Nephron progenitor cell (in vitro differentiated cells): ENCODE measurements at regions not wholly inside any gene's neighbourhood (a gene's known extent, or its start where the extent isn't known, plus 50 kb on each side); places are given as distances from the start of the nearest gene placed in this dataset.
A peak's percentile ranks its signal among the peaks of the same experiment; 100 is the strongest.
"Not testable (repeated sequence)": the region's sequence is repeated elsewhere in the genome, so short reads cannot be mapped to it uniquely, and the experiment has no call there.

Source experiments
- DNase-seq: peaks from one replicate; pipeline ENCODE4 v3.0.0; 2021
- H3K27ac Mint-ChIP-seq: 2 replicates; pipeline ENCODE4 v1.8.0; 2021; ENCODE audit warnings: mild to moderate bottlenecking, moderate library complexity, mixed read lengths
- H3K27me3 Mint-ChIP-seq: 2 replicates; pipeline ENCODE4 v1.8.0; 2021; ENCODE audit warnings: mild to moderate bottlenecking, low read depth, mixed read lengths; ENCODE audit not compliant: poor library complexity
- H3K36me3 Mint-ChIP-seq: 2 replicates; pipeline ENCODE4 v1.8.0; 2021; ENCODE audit warnings: low read depth, mixed read lengths
- H3K4me1 Mint-ChIP-seq: 2 replicates; pipeline ENCODE4 v1.8.0; 2021; ENCODE audit warnings: mixed read lengths
- H3K4me3 Mint-ChIP-seq: 2 replicates; pipeline ENCODE4 v1.8.0; 2021; ENCODE audit warnings: mild to moderate bottlenecking, moderate library complexity, mixed read lengths
- H3K9me3 Mint-ChIP-seq: 2 replicates; pipeline ENCODE4 v1.8.0; 2021; ENCODE audit warnings: mild to moderate bottlenecking, moderate library complexity, mixed read lengths
- CTCF ChIP-seq: fragments of 200-600 bp; sonication (generic); IDR thresholded peaks from 2 replicates; pipeline ENCODE4 v1.5.0; 2021; ENCODE audit warnings: antibody characterized with exemption

- no peak for DNase-seq
- TF ChIP-seq CTCF = no peak
- Mint-ChIP-seq H3K4me3 (no peak overlapping the region), H3K4me1 (peaks cover 14% of the 10 kb centered on the region), H3K27ac (no peak overlapping the region), H3K27me3 (peaks cover 6% of the 10 kb centered on the region), H3K36me3 (no peaks in the 10 kb centered on the region), H3K9me3 (no peaks in the 10 kb centered on the region)
These were observed 214.5 kb upstream of the SLC8A1 start for GRCh38 chr2:40666398-40666797.

- H3K4me3 Mint-ChIP-seq = no peak overlapping the region
- TF ChIP-seq CTCF = no peak
- H3K27me3 Mint-ChIP-seq = peaks cover 6% of the 10 kb centered on the region
- no peak overlapping the region for H3K27ac Mint-ChIP-seq
- H3K4me1 Mint-ChIP-seq = peaks cover 14% of the 10 kb centered on the region
- peak; percentile 4 for DNase-seq
- H3K9me3 Mint-ChIP-seq = peaks cover 8% of the 10 kb centered on the region
- H3K36me3 Mint-ChIP-seq = no peaks in the 10 kb centered on the region
These were observed 216.5 kb upstream of the SLC8A1 start for GRCh38 chr2:40668425-40668824.

GRCh38 chr2:40676134-40676790 is 224.4 kb upstream of the SLC8A1 start:
- not testable (repeated sequence) for H3K36me3 Mint-ChIP-seq, H3K27ac Mint-ChIP-seq, DNase-seq, H3K4me3 Mint-ChIP-seq, H3K27me3 Mint-ChIP-seq, H3K4me1 Mint-ChIP-seq
- peaks cover 33% of the 10 kb centered on the region for H3K9me3 Mint-ChIP-seq

- Mint-ChIP-seq H3K4me3 (no peak overlapping the region), H3K36me3 (no peaks in the 10 kb centered on the region), H3K9me3 (peaks cover 25% of the 10 kb centered on the region), H3K27ac (no peak overlapping the region), H3K4me1 (no peaks in the 10 kb centered on the region), H3K27me3 (no peaks in the 10 kb centered on the region)
- no peak for TF ChIP-seq CTCF
- DNase-seq = no peak
These were observed 228.7 kb upstream of the SLC8A1 start for GRCh38 chr2:40680547-40680946.

GRCh38 chr2:40690036-40690435 is 238.1 kb upstream of the SLC8A1 start:
- Mint-ChIP-seq H3K4me3 (no peak overlapping the region), H3K36me3 (no peaks in the 10 kb centered on the region), H3K27ac (no peak overlapping the region), H3K4me1 (no peaks in the 10 kb centered on the region), H3K9me3 (peaks cover 9% of the 10 kb centered on the region), H3K27me3 (peaks cover 3% of the 10 kb centered on the region)
- TF ChIP-seq CTCF = no peak
- no peak for DNase-seq

- no peak for TF ChIP-seq CTCF
- no peak for DNase-seq
- no peaks in the 10 kb centered on the region for H3K4me1 Mint-ChIP-seq
- peaks cover 9% of the 10 kb centered on the region for H3K9me3 Mint-ChIP-seq
- no peaks in the 10 kb centered on the region for H3K36me3 Mint-ChIP-seq
- peaks cover 3% of the 10 kb centered on the region for H3K27me3 Mint-ChIP-seq
- no peak overlapping the region for H3K4me3 Mint-ChIP-seq
- H3K27ac Mint-ChIP-seq = no peak overlapping the region
These were observed 238.6 kb upstream of the SLC8A1 start for GRCh38 chr2:40690525-40690924.
